Neural cell (in vitro differentiated cells): ENCODE measurements at regions not wholly inside any gene's neighbourhood (a gene's known extent, or its start where the extent isn't known, plus 50 kb on each side); places are given as distances from the start of the nearest gene placed in this dataset.

Experiments
- EP300 ChIP-seq: fragments of 450-650 bp; conservative IDR thresholded peaks from 2 replicates; pipeline ENCODE4 v1.6.1; 2014; ENCODE audit warnings: antibody characterized with exemption, mild to moderate bottlenecking, moderate library complexity; ENCODE audit not compliant: poor library complexity, severe bottlenecking
- EZH2 ChIP-seq: fragments of 200-600, 300-800 bp; shearing (Covaris generic), sonication (generic); IDR thresholded peaks from 2 replicates; pipeline ENCODE4 v1.6.1; 2014; ENCODE audit warnings: antibody characterized with exemption, low read length, borderline replicate concordance, mild to moderate bottlenecking; ENCODE audit not compliant: insufficient read depth, poor library complexity, severe bottlenecking
- POLR2AphosphoS5 ChIP-seq: IDR thresholded peaks from 2 replicates; pipeline ENCODE4 v1.6.1; 2012
- RAD21 ChIP-seq: fragments of 450-650 bp; conservative IDR thresholded peaks from 2 replicates; pipeline ENCODE4 v1.6.1; 2014; ENCODE audit warnings: antibody characterized with exemption, mild to moderate bottlenecking, moderate library complexity
- SMC3 ChIP-seq: fragments of 450-650 bp; conservative IDR thresholded peaks from 2 replicates; pipeline ENCODE4 v1.6.1; 2014; ENCODE audit warnings: antibody characterized with exemption, mild to moderate bottlenecking, moderate library complexity; ENCODE audit not compliant: poor library complexity
- TAF1 ChIP-seq: IDR thresholded peaks from 2 replicates; pipeline ENCODE4 v1.6.1; 2012; ENCODE audit warnings: low read depth
- TF ChIP-seq, protein P1 (sequence below): fragments of 450-650 bp; IDR thresholded peaks from 2 replicates; pipeline ENCODE4 v1.5.1; 2014; ENCODE audit warnings: antibody characterized with exemption, mild to moderate bottlenecking, moderate library complexity; ENCODE audit not compliant: poor library complexity, severe bottlenecking
- TF ChIP-seq, protein P2 (sequence below): IDR thresholded peaks from 2 replicates; pipeline ENCODE4 v1.6.1; 2012; ENCODE audit warnings: borderline replicate concordance

DNA sequence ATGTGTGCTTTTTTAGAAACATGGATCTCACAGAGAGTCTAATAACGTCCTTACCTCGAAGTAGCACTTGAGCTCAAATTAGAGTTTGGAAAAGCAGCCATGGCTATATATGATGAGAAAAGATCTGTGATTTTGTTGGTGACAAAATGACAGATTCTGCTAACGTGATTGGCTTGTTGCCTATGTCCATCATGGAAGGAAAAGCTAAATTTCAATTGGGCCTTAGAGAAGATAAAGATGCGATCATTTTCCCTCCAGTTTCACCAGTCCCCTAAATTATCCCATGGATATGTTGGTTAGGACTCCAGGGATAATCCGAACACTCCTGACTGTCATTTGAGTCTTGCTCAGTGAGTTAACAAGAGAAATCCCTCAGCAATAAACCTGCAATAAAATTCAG lies 175.8 kb downstream of the C16orf95 start:
- TF ChIP-seq, protein P1, sequence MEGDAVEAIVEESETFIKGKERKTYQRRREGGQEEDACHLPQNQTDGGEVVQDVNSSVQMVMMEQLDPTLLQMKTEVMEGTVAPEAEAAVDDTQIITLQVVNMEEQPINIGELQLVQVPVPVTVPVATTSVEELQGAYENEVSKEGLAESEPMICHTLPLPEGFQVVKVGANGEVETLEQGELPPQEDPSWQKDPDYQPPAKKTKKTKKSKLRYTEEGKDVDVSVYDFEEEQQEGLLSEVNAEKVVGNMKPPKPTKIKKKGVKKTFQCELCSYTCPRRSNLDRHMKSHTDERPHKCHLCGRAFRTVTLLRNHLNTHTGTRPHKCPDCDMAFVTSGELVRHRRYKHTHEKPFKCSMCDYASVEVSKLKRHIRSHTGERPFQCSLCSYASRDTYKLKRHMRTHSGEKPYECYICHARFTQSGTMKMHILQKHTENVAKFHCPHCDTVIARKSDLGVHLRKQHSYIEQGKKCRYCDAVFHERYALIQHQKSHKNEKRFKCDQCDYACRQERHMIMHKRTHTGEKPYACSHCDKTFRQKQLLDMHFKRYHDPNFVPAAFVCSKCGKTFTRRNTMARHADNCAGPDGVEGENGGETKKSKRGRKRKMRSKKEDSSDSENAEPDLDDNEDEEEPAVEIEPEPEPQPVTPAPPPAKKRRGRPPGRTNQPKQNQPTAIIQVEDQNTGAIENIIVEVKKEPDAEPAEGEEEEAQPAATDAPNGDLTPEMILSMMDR = no peak
- TF ChIP-seq POLR2AphosphoS5 = no peak
- TF ChIP-seq EZH2 = no peak
- no peak for TF ChIP-seq RAD21
- TF ChIP-seq EP300 = no peak
- no peak for TF ChIP-seq SMC3
- TF ChIP-seq, protein P2, sequence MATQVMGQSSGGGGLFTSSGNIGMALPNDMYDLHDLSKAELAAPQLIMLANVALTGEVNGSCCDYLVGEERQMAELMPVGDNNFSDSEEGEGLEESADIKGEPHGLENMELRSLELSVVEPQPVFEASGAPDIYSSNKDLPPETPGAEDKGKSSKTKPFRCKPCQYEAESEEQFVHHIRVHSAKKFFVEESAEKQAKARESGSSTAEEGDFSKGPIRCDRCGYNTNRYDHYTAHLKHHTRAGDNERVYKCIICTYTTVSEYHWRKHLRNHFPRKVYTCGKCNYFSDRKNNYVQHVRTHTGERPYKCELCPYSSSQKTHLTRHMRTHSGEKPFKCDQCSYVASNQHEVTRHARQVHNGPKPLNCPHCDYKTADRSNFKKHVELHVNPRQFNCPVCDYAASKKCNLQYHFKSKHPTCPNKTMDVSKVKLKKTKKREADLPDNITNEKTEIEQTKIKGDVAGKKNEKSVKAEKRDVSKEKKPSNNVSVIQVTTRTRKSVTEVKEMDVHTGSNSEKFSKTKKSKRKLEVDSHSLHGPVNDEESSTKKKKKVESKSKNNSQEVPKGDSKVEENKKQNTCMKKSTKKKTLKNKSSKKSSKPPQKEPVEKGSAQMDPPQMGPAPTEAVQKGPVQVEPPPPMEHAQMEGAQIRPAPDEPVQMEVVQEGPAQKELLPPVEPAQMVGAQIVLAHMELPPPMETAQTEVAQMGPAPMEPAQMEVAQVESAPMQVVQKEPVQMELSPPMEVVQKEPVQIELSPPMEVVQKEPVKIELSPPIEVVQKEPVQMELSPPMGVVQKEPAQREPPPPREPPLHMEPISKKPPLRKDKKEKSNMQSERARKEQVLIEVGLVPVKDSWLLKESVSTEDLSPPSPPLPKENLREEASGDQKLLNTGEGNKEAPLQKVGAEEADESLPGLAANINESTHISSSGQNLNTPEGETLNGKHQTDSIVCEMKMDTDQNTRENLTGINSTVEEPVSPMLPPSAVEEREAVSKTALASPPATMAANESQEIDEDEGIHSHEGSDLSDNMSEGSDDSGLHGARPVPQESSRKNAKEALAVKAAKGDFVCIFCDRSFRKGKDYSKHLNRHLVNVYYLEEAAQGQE = no peak
- TF ChIP-seq TAF1 = no peak
